ENCODE measurements at regions not wholly inside any gene's neighbourhood (a gene's known extent, or its start where the extent isn't known, plus 50 kb on each side); places are given as distances from the start of the nearest gene placed in this dataset.

GRCh38 chr4:158042591-158043030 is 130.2 kb downstream of the GASK1B start:
- TF ChIP-seq CTCF (conservative IDR thresholded peaks at IDR 0.05; ENCODE audit: low read depth, low read length) (no peak), EZH2phosphoT487 (IDR thresholded peaks at IDR 0.05; ENCODE audit: borderline replicate concordance, low read length) (no peak)
